ENCODE measurements at regions not wholly inside any gene's neighbourhood (a gene's known extent, or its start where the extent isn't known, plus 50 kb on each side); places are given as distances from the start of the nearest gene placed in this dataset.

DNA sequence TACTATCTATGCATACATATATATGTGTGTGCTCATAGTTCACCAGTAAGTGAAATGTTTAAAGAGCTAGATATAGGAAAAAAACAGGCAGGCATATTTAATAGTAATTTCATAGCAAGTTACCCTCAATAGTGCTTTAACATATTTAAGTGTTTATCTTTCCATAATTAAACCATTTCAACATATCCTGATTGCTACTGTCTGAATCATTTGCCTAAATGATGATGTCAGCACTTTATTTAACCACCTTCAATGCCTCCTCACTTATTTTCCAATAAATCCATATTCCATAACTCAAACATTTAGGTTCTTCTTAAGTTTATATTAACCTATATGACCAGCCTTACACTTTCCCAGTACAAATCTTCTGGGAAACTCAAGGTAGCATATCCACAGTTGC is 601.1 kb downstream of the ARL4A start:
- DNase-seq (ENCODE audit: low read depth), result no peak
- TF ChIP-seq, protein P1, sequence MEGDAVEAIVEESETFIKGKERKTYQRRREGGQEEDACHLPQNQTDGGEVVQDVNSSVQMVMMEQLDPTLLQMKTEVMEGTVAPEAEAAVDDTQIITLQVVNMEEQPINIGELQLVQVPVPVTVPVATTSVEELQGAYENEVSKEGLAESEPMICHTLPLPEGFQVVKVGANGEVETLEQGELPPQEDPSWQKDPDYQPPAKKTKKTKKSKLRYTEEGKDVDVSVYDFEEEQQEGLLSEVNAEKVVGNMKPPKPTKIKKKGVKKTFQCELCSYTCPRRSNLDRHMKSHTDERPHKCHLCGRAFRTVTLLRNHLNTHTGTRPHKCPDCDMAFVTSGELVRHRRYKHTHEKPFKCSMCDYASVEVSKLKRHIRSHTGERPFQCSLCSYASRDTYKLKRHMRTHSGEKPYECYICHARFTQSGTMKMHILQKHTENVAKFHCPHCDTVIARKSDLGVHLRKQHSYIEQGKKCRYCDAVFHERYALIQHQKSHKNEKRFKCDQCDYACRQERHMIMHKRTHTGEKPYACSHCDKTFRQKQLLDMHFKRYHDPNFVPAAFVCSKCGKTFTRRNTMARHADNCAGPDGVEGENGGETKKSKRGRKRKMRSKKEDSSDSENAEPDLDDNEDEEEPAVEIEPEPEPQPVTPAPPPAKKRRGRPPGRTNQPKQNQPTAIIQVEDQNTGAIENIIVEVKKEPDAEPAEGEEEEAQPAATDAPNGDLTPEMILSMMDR (IDR thresholded peaks at IDR 0.05; ENCODE audit: low read length, missing control alignments), result no peak
- no peak overlapping the region for H3K4me3 ChIP-seq (replicated peaks; ENCODE audit: low read depth, low read length)

DNA sequence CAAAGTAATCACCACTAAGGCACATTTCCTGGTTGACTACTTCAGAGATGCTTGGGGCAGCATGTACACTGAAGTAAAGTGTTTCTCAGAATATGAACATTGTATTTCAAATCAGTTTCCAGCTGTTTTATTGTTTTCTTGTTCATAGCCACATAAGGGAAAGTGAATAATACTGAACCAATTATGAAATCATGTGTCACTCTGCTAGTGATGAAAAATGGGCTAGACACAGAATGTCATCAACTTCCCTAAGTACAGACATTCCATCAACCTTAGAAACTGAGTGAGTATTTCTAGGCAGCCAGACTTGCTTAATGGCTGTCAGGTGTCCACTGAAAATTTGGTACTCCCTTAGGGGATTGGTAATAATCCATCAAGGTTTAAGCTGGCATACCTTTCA is 603.5 kb downstream of the ARL4A start:
- DNase-seq (ENCODE audit: low read depth), result peak; percentile 20
- TF ChIP-seq, protein P1 (IDR thresholded peaks at IDR 0.05; ENCODE audit: low read length, missing control alignments), result no peak
- no peak overlapping the region for H3K4me3 ChIP-seq (replicated peaks; ENCODE audit: low read depth, low read length)

DNA sequence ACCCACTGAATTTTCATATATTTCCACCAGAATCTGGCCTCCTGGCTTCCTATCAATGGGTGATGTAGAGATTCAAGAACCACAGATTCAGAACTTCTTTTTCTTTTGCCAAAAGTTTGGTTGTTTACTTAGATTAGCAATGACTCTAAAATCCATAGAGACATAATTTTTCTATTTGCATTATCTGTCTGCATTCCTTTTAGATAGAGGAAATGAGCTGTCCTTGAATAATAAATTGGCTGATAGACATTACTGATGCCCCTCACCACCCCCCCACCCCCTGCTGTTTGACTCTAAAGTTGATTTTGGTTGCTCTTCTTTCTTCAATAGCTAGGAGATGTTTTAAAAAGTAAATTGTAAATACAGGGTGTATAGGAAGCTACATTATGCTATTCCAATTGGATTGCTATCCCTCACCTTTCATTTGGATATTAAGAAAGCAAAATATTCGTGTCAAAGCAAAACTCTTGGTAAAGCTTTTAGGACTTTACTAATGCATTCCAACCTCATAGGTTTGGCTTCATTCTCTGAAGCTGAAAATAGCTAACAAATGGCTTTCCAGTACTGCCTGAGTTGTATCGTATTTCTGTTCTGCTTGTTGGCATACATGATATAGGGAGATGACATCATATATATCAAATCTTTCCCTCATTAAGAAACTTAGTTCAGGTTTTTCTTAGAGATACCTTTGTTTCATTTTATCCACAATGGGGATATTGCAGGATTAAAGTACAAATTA is 606.0 kb downstream of the ARL4A start:
- DNase-seq (ENCODE audit: low read depth), result no peak

DNA sequence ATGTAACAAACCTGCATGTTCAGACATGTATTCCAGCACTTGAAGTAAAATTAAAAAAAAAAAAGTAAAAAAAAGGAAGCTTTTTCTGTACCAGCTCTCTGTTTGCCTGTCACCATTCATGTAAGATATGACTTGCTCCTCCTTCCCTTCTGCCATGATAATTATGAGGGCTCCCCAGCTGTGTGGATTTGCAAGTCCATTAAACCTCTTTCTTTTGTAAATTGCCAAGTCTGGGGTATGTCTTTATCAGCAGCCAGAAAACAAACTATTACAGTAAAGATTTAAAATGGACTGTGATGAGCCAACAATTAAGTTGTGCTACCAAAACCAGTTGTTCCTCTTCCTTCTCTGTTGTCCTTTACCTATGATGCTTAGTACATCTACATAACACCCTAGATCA is 619.6 kb downstream of the ARL4A start:
- no peak overlapping the region for H3K4me3 ChIP-seq (replicated peaks; ENCODE audit: low read depth, low read length)
- TF ChIP-seq, protein P1 (IDR thresholded peaks at IDR 0.05; ENCODE audit: low read length, missing control alignments), result no peak
- no peak for DNase-seq (ENCODE audit: low read depth)

More for the DNA sequence above, 606.0 kb downstream of the ARL4A start:
- TF ChIP-seq, protein P1 (IDR thresholded peaks at IDR 0.05; ENCODE audit: low read length, missing control alignments), result no peak
- H3K4me3 ChIP-seq (replicated peaks; ENCODE audit: low read depth, low read length), result no peak overlapping the region

DNA sequence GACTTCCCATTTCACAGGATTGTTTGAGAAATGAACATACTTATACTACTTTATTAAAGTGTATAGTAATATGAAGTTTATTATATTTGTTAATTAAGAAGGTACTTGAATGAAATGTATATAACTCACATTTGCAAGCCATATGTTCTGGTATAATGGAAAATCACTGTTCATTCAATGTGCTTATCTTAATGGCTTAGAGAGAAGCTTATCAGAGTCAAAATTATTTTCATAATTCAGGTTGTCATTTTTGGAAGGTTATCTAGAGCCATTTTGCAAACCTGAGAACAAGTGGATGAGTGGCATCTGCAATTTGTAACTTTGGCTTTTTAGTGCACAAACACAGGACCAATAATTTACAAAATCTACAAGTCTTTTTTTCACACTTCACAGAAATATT is 621.0 kb downstream of the ARL4A start:
- TF ChIP-seq, protein P1 (IDR thresholded peaks at IDR 0.05; ENCODE audit: low read length, missing control alignments), result no peak
- H3K4me3 ChIP-seq (replicated peaks; ENCODE audit: low read depth, low read length), result no peak overlapping the region
- no peak for DNase-seq (ENCODE audit: low read depth)

DNA sequence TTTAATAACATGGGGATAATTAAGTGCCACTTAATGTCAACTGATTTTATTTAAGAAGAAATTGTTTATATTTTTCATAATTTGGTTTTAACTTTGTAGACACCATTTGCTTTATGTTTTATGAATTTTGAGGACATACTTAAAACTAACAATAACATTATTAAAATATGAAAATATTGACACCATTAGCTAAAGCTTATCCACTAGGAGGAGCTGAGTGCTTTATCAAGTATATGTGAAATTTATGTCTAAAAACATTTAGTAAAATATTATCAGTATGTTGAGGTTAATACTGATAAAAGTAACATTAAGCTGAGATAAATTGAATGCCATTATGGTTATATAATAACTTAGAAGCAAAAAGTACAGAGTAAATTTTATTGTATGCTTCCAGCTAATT is 622.1 kb downstream of the ARL4A start:
- no peak overlapping the region for H3K4me3 ChIP-seq (replicated peaks; ENCODE audit: low read depth, low read length)
- TF ChIP-seq, protein P1 (IDR thresholded peaks at IDR 0.05; ENCODE audit: low read length, missing control alignments), result no peak
- DNase-seq (ENCODE audit: low read depth), result no peak

DNA sequence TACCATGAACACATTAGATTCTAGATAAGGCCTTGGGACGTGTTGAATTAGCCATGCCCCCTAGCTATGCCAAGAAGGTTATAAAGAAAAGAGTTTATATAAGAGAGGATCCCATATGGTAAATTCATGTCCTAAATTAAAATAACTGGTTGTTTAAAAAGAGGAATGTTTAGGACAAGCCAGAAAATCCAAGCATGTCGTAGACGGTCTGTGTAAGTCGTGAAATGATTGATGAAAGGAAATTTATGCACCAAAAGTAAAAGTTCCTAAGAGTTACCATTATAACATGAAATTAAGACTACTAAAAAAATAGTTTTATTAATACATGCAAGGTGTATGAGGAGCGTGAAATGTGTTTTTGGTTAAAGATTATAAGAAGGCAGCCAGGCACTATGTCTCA is 624.9 kb downstream of the ARL4A start:
- TF ChIP-seq, protein P1 (IDR thresholded peaks at IDR 0.05; ENCODE audit: low read length, missing control alignments), result no peak
- no peak overlapping the region for H3K4me3 ChIP-seq (replicated peaks; ENCODE audit: low read depth, low read length)
- no peak for DNase-seq (ENCODE audit: low read depth)
